H1 (cell line): ENCODE measurements at regions not wholly inside any gene's neighbourhood (a gene's known extent, or its start where the extent isn't known, plus 50 kb on each side); places are given as distances from the start of the nearest gene placed in this dataset.

Source experiments
- CBX5 ChIP-seq: fragments of 300-800, 300-1000 bp; sonication (generic); IDR thresholded peaks from 2 replicates; pipeline ENCODE4 v1.7.1; 2016; ENCODE audit warnings: antibody characterized with exemption, low read length, low read depth
- TF ChIP-seq, protein P1 (sequence below), 3 experiments: IDR thresholded peaks; 1 replicate in 2 of 3; 2 replicates in 1 of 3; pipeline versions ENCODE4 v1.5.1 to v1.6.1; 2011; ENCODE audit warnings: low read length in 3 of 3, mild to moderate bottlenecking in 3 of 3, inconsistent platforms in 2 of 3, low read depth in 1 of 3, moderate library complexity in 1 of 3; ENCODE audit not compliant: insufficient read depth in 1 of 3; ENCODE audit errors: control extremely low read depth in 1 of 3

- TF ChIP-seq, protein P1, sequence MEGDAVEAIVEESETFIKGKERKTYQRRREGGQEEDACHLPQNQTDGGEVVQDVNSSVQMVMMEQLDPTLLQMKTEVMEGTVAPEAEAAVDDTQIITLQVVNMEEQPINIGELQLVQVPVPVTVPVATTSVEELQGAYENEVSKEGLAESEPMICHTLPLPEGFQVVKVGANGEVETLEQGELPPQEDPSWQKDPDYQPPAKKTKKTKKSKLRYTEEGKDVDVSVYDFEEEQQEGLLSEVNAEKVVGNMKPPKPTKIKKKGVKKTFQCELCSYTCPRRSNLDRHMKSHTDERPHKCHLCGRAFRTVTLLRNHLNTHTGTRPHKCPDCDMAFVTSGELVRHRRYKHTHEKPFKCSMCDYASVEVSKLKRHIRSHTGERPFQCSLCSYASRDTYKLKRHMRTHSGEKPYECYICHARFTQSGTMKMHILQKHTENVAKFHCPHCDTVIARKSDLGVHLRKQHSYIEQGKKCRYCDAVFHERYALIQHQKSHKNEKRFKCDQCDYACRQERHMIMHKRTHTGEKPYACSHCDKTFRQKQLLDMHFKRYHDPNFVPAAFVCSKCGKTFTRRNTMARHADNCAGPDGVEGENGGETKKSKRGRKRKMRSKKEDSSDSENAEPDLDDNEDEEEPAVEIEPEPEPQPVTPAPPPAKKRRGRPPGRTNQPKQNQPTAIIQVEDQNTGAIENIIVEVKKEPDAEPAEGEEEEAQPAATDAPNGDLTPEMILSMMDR (IDR thresholded peaks at IDR 0.05; ENCODE audit: control extremely low read depth in 1 of 3, insufficient read depth in 1 of 3, low read depth in 1 of 3, low read length in 3 of 3), result no peak
- no peak for TF ChIP-seq CBX5
These were observed 1891.5 kb upstream of the SEL1L start (continued) for GRCh38 chr14:83425138-83425537.
